Upper lobe of right lung (tissue), 1 donor: ENCODE measurements at regions not wholly inside any gene's neighbourhood (a gene's known extent, or its start where the extent isn't known, plus 50 kb on each side); places are given as distances from the start of the nearest gene placed in this dataset.

ENCODE experiments used
- ATAC-seq: fragments of 200-7000 bp; cut with Tn5 transposase; one replicate; pipeline ENCODE4 v1.9.1; 2020; ENCODE audit warnings: mild to moderate bottlenecking, moderate library complexity
- DNase-seq: peaks from one replicate; pipeline ENCODE4 v3.0.0-alpha.2; 2020
- H3K27ac ChIP-seq: fragments of 200-600 bp; one replicate; pipeline ENCODE4 v1.8.0; 2022
- H3K27me3 ChIP-seq: fragments of 200-600 bp; one replicate; pipeline ENCODE4 v1.8.0; 2022; ENCODE audit warnings: mild to moderate bottlenecking
- H3K36me3 ChIP-seq: fragments of 200-600 bp; one replicate; pipeline ENCODE4 v1.8.0; 2022
- H3K4me1 ChIP-seq: fragments of 200-600 bp; one replicate; pipeline ENCODE4 v1.8.0; 2022
- H3K4me3 ChIP-seq: fragments of 200-600 bp; one replicate; pipeline ENCODE4 v1.8.0; 2022; ENCODE audit warnings: mild to moderate bottlenecking
- H3K9me3 ChIP-seq: fragments of 200-600 bp; one replicate; pipeline ENCODE4 v1.8.0; 2022
- intact Hi-C: fragments of 100-400 bp; cut with DNase I; formaldehyde crosslinking; loops from one replicate; pipeline ENCODE4 v1.11.0; 2022
- TF ChIP-seq, protein P1 (sequence below): fragments of 200-600 bp; IDR thresholded peaks from one replicate; pipeline ENCODE4 v1.8.0; 2022; ENCODE audit warnings: antibody characterized with exemption
- donor health status: DM: no; HTN: yes; CAD: no; lungs with severe emphysema.

DNA sequence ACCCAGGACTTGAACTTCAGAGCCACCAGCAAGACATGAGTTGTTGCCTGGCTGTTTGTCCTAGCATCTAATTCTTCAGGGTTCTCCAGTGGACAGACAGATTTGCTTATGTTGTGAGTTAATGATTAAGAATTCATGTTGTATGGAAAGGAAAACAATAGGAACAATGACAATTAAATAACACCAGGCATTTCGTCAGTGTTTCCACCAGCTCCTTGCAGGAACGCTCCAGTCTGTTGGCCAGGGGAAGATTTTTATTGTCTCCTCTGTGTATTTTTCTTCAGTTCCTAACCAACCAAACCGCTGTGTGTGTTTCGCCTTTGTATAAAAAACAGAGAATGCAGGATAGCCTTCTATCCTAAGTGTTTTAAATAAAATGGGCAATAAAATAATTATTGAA is 64.4 kb upstream of the PTGFR start:
- TF ChIP-seq, protein P1, sequence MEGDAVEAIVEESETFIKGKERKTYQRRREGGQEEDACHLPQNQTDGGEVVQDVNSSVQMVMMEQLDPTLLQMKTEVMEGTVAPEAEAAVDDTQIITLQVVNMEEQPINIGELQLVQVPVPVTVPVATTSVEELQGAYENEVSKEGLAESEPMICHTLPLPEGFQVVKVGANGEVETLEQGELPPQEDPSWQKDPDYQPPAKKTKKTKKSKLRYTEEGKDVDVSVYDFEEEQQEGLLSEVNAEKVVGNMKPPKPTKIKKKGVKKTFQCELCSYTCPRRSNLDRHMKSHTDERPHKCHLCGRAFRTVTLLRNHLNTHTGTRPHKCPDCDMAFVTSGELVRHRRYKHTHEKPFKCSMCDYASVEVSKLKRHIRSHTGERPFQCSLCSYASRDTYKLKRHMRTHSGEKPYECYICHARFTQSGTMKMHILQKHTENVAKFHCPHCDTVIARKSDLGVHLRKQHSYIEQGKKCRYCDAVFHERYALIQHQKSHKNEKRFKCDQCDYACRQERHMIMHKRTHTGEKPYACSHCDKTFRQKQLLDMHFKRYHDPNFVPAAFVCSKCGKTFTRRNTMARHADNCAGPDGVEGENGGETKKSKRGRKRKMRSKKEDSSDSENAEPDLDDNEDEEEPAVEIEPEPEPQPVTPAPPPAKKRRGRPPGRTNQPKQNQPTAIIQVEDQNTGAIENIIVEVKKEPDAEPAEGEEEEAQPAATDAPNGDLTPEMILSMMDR: no peak
- no peak for ATAC-seq
- no peaks in the 10 kb centered on the region for H3K4me1 ChIP-seq
- no peaks in the 10 kb centered on the region for H3K27me3 ChIP-seq
- H3K9me3 ChIP-seq: no peaks in the 10 kb centered on the region
- H3K27ac ChIP-seq: no peak overlapping the region
- no peak for DNase-seq
- intact Hi-C loops: no loop called here
- no peak overlapping the region for H3K4me3 ChIP-seq
- H3K36me3 ChIP-seq: no peaks in the 10 kb centered on the region

DNA sequence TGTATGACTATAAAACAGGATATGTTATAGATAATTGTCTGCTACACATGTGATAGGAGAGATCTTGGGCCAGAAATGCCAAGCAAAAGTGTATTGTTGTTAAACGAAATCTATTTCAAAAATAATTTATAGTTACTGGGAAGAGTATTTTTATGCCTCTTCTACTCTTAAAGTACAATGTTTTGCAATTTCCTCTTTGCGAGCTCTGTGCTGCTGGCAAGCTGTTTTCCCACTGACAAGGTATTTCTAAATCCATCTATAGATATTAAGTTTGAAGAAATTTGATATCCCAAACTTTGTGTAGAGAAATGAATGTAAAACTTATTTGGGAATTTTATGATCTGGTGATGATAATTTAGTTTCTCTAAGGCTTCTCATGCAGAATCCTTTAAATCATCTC is 63.3 kb upstream of the PTGFR start:
- TF ChIP-seq, protein P1: no peak
- H3K4me1 ChIP-seq: no peaks in the 10 kb centered on the region
- DNase-seq (no peak), ATAC-seq (no peak)
- no peaks in the 10 kb centered on the region for H3K36me3 ChIP-seq
- H3K9me3 ChIP-seq: no peaks in the 10 kb centered on the region
- no peak overlapping the region for H3K4me3 ChIP-seq
- no peaks in the 10 kb centered on the region for H3K27me3 ChIP-seq
- H3K27ac ChIP-seq: no peak overlapping the region
- intact Hi-C loops: no loop called here

DNA sequence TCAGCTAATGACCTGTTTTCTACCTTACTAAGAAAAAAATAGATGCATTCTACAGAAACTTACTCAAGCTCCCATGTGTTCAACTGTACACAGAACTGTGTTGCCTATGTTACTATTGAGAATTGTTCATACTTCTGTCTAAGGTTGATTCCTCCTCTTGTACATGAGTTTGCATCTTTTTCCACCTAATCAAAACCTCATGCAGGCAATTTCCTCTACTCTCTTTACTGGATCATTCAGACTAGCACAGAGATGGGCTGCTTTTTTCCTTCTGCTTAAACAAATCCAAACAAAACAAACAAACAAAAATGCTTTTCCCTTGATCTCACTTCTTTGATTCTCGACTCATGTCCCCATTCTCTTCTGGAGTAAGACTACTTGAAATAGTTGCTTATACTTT is 58.8 kb upstream of the PTGFR start:
- no peak for ATAC-seq
- intact Hi-C loops: no loop called here
- TF ChIP-seq, protein P1: no peak
- Histone ChIP-seq H3K9me3 (no peaks in the 10 kb centered on the region), H3K4me3 (no peak overlapping the region), H3K36me3 (no peaks in the 10 kb centered on the region), H3K27me3 (no peaks in the 10 kb centered on the region), H3K4me1 (no peaks in the 10 kb centered on the region), H3K27ac (no peak overlapping the region)
- no peak for DNase-seq

DNA sequence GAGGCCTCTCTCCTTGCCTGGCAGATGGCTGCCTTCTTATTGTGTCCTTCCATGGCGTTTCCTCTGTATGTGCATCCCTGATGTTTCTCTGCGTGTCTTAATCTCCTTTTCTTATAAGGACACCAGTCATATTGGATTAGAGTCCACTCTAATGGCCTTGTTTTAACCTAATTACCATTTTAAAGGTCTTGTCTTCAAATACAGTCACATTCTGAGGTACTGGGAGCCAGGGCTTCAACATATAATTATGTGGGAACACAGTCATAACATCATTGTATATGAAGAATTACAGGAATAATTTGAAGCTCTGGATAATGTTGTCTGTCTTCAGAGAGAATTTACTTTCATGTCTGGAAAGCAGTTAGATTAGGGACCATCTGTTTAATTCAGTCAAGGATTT is 56.4 kb upstream of the PTGFR start:
- H3K4me1 ChIP-seq: no peaks in the 10 kb centered on the region
- no peaks in the 10 kb centered on the region for H3K27me3 ChIP-seq
- TF ChIP-seq, protein P1: no peak
- ATAC-seq: no peak
- no peaks in the 10 kb centered on the region for H3K36me3 ChIP-seq
- intact Hi-C loops: no loop called here
- H3K27ac ChIP-seq: no peak overlapping the region
- no peak for DNase-seq
- no peak overlapping the region for H3K4me3 ChIP-seq
- H3K9me3 ChIP-seq: no peaks in the 10 kb centered on the region

DNA sequence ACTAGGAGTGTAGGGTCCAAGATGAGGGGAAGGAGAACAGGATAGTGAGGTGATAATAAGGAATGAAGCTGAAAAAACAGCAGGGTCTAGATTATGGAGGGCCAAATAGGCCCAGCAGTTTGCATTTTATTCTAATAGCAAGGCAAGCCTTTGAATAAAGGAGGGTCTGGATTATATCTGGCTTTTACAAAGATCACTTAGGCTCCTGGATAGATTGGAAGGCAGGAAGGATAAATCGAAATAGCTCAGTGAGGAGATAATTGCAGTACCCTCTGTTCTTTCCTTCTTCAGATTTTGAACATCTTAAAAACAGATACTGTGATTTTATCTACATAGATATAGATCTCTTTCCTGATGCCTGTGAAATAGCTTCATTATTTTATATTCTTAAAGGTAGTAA is 53.8 kb upstream of the PTGFR start:
- Histone ChIP-seq H3K4me3 (no peak overlapping the region), H3K36me3 (no peaks in the 10 kb centered on the region), H3K27ac (no peak overlapping the region), H3K27me3 (no peaks in the 10 kb centered on the region), H3K4me1 (no peaks in the 10 kb centered on the region), H3K9me3 (no peaks in the 10 kb centered on the region)
- TF ChIP-seq, protein P1: no peak
- no peak for DNase-seq
- intact Hi-C loops: no loop called here
- no peak for ATAC-seq

DNA sequence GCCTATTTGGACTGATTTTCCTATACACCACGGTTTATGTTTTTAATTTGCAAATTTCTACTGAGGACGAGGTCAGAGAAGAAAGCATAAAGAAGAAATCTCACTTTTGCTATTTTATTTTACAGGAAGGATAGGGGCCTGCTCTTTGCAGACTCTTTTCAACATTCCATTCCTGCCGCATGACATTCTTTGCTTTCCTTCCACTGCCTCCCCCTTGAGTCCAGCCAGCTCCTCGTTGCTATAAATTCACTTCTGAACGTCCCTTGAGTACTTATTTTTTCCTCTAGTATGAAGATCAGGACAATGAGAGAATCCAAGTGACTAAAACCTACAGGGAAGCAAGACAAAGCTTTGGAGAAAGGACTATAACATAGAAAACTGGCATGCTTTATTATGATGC is 53.4 kb upstream of the PTGFR start:
- H3K4me1 ChIP-seq: no peaks in the 10 kb centered on the region
- H3K9me3 ChIP-seq: no peaks in the 10 kb centered on the region
- intact Hi-C loops: no loop called here
- DNase-seq (no peak), ATAC-seq (no peak)
- TF ChIP-seq, protein P1: no peak
- H3K27ac ChIP-seq: no peak overlapping the region
- no peaks in the 10 kb centered on the region for H3K27me3 ChIP-seq
- no peak overlapping the region for H3K4me3 ChIP-seq
- no peaks in the 10 kb centered on the region for H3K36me3 ChIP-seq
